ENCODE measurements at regions not wholly inside any gene's neighbourhood (a gene's known extent, or its start where the extent isn't known, plus 50 kb on each side); places are given as distances from the start of the nearest gene placed in this dataset.

DNA sequence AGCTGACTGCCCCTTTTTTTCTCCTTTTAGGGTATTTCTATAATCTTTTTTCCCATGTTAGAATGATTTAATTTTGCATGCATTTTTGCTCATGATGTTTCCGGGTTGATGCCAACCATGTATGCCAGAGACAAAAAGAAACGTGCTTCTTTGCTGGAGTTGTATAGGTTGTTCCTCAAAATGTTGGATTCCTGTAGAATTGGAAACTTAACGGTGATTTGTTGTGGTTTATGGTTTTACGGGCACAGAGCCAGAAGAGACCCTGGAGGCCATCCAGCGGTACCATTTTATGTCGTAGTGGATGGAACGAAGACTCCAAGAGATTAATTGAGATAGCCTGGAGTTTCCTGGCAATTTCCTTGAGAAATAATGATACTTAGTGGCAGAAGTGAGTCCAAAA is 481.5 kb upstream of the RGMA start:
- Histone ChIP-seq H3K27me3 (ENCODE audit: insufficient read depth, poor library complexity, severe bottlenecking) (no peaks in the 10 kb centered on the region), H3K4me1 (ENCODE audit: insufficient read depth, poor library complexity, severe bottlenecking) (peaks cover 17% of the 10 kb centered on the region), H3K36me3 (ENCODE audit: low read depth) (no peaks in the 10 kb centered on the region), H3K4me3 (ENCODE audit: severe bottlenecking) (no peak overlapping the region), H3K27ac (ENCODE audit: poor library complexity, severe bottlenecking) (no peak overlapping the region), H3K9me3 (ENCODE audit: severe bottlenecking) (no peaks in the 10 kb centered on the region)
- DNase-seq (ENCODE audit: low spot score) (no peak), ATAC-seq (ENCODE audit: low read depth) (no peak)
- TF ChIP-seq, protein P1, sequence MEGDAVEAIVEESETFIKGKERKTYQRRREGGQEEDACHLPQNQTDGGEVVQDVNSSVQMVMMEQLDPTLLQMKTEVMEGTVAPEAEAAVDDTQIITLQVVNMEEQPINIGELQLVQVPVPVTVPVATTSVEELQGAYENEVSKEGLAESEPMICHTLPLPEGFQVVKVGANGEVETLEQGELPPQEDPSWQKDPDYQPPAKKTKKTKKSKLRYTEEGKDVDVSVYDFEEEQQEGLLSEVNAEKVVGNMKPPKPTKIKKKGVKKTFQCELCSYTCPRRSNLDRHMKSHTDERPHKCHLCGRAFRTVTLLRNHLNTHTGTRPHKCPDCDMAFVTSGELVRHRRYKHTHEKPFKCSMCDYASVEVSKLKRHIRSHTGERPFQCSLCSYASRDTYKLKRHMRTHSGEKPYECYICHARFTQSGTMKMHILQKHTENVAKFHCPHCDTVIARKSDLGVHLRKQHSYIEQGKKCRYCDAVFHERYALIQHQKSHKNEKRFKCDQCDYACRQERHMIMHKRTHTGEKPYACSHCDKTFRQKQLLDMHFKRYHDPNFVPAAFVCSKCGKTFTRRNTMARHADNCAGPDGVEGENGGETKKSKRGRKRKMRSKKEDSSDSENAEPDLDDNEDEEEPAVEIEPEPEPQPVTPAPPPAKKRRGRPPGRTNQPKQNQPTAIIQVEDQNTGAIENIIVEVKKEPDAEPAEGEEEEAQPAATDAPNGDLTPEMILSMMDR (IDR thresholded peaks at IDR 0.05; ENCODE audit: poor library complexity, severe bottlenecking) = no peak

DNA sequence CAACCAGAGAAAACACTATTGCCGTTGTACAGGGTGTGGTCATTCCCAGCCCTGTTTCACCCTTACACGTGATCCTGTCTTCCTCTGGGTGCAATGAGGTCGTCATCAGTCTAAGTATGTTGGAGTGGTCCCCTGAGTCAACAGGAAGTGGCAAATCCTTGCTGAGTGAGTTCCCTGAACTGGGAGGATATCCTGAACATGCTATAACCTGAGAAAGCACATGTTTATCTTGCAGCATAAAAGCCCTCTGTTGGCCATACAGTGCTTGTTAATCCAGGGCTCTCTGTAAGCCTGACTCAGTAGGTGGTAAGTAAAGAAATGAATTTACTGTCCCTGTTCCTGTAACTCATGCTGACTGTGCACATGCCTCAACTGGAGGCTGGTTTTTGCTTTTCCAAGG is 477.8 kb upstream of the RGMA start:
- peak; percentile 97 for ATAC-seq (ENCODE audit: low read depth)
- Histone ChIP-seq H3K4me3 (ENCODE audit: severe bottlenecking) (no peak overlapping the region), H3K27me3 (ENCODE audit: insufficient read depth, poor library complexity, severe bottlenecking) (no peaks in the 10 kb centered on the region), H3K9me3 (ENCODE audit: severe bottlenecking) (no peaks in the 10 kb centered on the region), H3K36me3 (ENCODE audit: low read depth) (no peaks in the 10 kb centered on the region), H3K4me1 (ENCODE audit: insufficient read depth, poor library complexity, severe bottlenecking) (peaks cover 17% of the 10 kb centered on the region), H3K27ac (ENCODE audit: poor library complexity, severe bottlenecking) (peak overlapping the region; percentile 82)
- TF ChIP-seq, protein P1 (IDR thresholded peaks at IDR 0.05; ENCODE audit: poor library complexity, severe bottlenecking) = peak; percentile 33
- DNase-seq (ENCODE audit: low spot score) = peak; percentile 86

DNA sequence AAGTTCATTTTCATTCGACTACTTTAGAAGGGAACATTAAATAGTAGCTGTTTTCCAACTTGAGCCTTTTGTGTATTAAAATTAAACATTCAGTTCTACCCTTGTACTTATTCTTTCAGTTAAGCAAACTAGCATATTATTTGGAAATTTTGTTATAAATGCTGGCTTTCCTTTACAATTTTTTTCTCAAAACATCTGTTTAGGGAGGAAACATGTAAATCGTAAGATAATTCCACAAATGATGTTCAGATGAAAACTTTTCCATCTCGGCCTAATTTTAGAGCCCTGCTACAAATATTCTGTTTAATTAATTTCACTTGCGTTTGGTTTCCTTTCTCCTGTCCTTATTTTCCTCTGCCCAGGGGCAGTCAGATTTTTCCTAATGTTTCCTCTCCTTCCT is 476.2 kb upstream of the RGMA start:
- no peak overlapping the region for H3K27ac ChIP-seq (ENCODE audit: poor library complexity, severe bottlenecking)
- no peaks in the 10 kb centered on the region for H3K27me3 ChIP-seq (ENCODE audit: insufficient read depth, poor library complexity, severe bottlenecking)
- ATAC-seq (ENCODE audit: low read depth) = no peak
- no peaks in the 10 kb centered on the region for H3K36me3 ChIP-seq (ENCODE audit: low read depth)
- no peak for DNase-seq (ENCODE audit: low spot score)
- H3K9me3 ChIP-seq (ENCODE audit: severe bottlenecking) = no peaks in the 10 kb centered on the region
- H3K4me3 ChIP-seq (ENCODE audit: severe bottlenecking) = no peak overlapping the region
- H3K4me1 ChIP-seq (ENCODE audit: insufficient read depth, poor library complexity, severe bottlenecking) = peaks cover 17% of the 10 kb centered on the region
- TF ChIP-seq, protein P1 (IDR thresholded peaks at IDR 0.05; ENCODE audit: poor library complexity, severe bottlenecking) = no peak

DNA sequence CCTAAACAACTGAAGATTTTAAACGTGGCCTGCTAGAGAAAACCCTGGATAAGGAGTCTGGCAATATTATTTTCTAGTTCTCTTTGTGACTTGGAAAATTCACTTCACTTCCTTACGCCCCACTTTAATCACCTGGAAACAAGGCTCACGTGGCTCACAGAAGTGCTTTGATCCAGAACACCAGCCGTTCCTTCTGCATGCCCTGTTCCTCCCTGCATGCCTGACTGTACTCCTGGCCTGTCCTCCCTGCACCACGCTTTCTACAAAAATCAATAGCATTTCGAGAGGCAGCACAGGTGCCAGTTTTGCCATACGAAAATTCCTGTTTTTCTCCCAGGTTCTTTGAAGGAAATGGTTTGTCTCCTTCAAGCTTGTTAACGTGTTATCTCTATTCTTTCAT is 474.2 kb upstream of the RGMA start:
- TF ChIP-seq, protein P1 (IDR thresholded peaks at IDR 0.05; ENCODE audit: poor library complexity, severe bottlenecking) = no peak
- Histone ChIP-seq H3K36me3 (ENCODE audit: low read depth) (no peaks in the 10 kb centered on the region), H3K4me3 (ENCODE audit: severe bottlenecking) (no peak overlapping the region), H3K27me3 (ENCODE audit: insufficient read depth, poor library complexity, severe bottlenecking) (no peaks in the 10 kb centered on the region), H3K27ac (ENCODE audit: poor library complexity, severe bottlenecking) (no peak overlapping the region), H3K4me1 (ENCODE audit: insufficient read depth, poor library complexity, severe bottlenecking) (peaks cover 17% of the 10 kb centered on the region), H3K9me3 (ENCODE audit: severe bottlenecking) (no peaks in the 10 kb centered on the region)
- no peak for ATAC-seq (ENCODE audit: low read depth)
- no peak for DNase-seq (ENCODE audit: low spot score)

DNA sequence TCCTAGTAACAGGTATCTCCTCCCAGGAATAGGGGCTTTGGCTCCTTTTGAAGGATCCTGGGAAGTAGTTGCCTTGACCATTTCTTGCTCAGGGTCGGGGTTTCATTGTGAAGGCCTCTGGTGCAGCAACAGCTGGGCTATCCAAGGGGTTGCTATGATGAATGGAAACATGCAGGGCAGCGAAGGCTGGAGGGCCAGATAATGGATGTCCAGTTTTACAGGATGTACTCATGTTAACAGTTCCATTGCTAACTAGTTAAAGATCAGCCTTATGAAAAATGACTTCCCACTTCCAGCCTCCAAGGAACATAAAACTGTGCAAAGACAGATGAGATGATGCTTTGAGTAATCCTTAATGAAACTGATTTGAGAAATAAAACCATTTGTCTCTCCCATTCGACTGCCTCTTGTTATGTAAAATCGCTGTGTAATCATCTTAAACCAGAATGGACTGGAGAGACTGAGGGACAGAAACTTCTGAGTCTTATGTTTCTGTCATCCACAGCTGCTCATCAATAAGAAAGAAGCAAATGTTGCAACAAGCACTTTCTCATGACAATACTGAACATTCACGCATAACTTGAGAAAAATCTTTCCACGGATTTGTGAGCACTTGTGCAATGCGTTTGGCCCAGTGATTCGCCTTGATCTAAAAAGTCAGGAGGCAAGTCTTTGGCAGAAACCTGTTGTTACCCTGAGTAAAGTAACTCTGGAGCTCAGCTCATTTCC is 473.5 kb upstream of the RGMA start:
- DNase-seq (ENCODE audit: low spot score) (no peak), ATAC-seq (ENCODE audit: low read depth) (no peak)
- TF ChIP-seq, protein P1 (IDR thresholded peaks at IDR 0.05; ENCODE audit: poor library complexity, severe bottlenecking) = no peak
- no peaks in the 10 kb centered on the region for H3K9me3 ChIP-seq (ENCODE audit: severe bottlenecking)
- no peaks in the 10 kb centered on the region for H3K36me3 ChIP-seq (ENCODE audit: low read depth)
- peaks cover 14% of the 10 kb centered on the region for H3K4me1 ChIP-seq (ENCODE audit: insufficient read depth, poor library complexity, severe bottlenecking)
- no peak overlapping the region for H3K27ac ChIP-seq (ENCODE audit: poor library complexity, severe bottlenecking)
- no peaks in the 10 kb centered on the region for H3K27me3 ChIP-seq (ENCODE audit: insufficient read depth, poor library complexity, severe bottlenecking)
- no peak overlapping the region for H3K4me3 ChIP-seq (ENCODE audit: severe bottlenecking)

Data from RWPE2 (cell line).